Gastrocnemius medialis (tissue), 4 donors: ENCODE measurements at regions not wholly inside any gene's neighbourhood (a gene's known extent, or its start where the extent isn't known, plus 50 kb on each side); places are given as distances from the start of the nearest gene placed in this dataset.

Experiments
- ATAC-seq, 2 donors: fragments of 150-250 bp; one replicate each; pipeline ENCODE4 v1.9.1; 2016
- DNase-seq, 2 donors: peaks; one replicate each; pipeline ENCODE4 v3.0.0-alpha.2; 2019
- H3K27ac ChIP-seq, 4 donors: fragments of 200-600 bp; sonication (generic); 1 replicate in 1 of 4; 2 replicates in 3 of 4; pipeline ENCODE4 v1.5.1; 2016 to 2018; ENCODE audit warnings: mild to moderate bottlenecking in 2 of 4, moderate library complexity in 1 of 4
- H3K27me3 ChIP-seq, 3 donors: fragments of 200-600 bp; sonication (generic) in 2 of 3; 1 replicate in 1 of 3; 2 replicates in 2 of 3; pipeline versions ENCODE4 v1.5.1 to v1.6.0; 2016 to 2019; ENCODE audit warnings: mild to moderate bottlenecking in 1 of 3, moderate library complexity in 1 of 3
- H3K36me3 ChIP-seq, 2 donors: fragments of 200-600 bp; sonication (generic) in 1 of 2; one replicate each; pipeline ENCODE4 v1.5.1; 2017 to 2018
- H3K4me1 ChIP-seq, 2 donors: fragments of 200-600 bp; sonication (generic) in 1 of 2; one replicate each; pipeline ENCODE4 v1.5.1; 2016 to 2017; ENCODE audit warnings: mild to moderate bottlenecking in 2 of 2
- H3K4me3 ChIP-seq, 4 donors: fragments of 200-600 bp; sonication (generic) in 3 of 4; 1 replicate in 1 of 4; 2 replicates in 3 of 4; pipeline ENCODE4 v1.5.1; 2016 to 2019; ENCODE audit warnings: mild to moderate bottlenecking in 2 of 4
- H3K9me3 ChIP-seq, 3 donors: fragments of 200-600 bp; sonication (generic) in 2 of 3; 1 replicate in 1 of 3; 2 replicates in 2 of 3; pipeline ENCODE4 v1.5.1; 2016 to 2019
- POLR2A ChIP-seq, 2 donors: fragments of 450-650 bp; IDR thresholded peaks; one replicate each; pipeline ENCODE4 v1.6.1; 2017; ENCODE audit warnings: antibody characterized with exemption in 2 of 2, mild to moderate bottlenecking in 2 of 2, moderate library complexity in 2 of 2
- in situ Hi-C, 4 donors: fragments of 200-750 bp; cut with MboI; loops; one replicate each; pipeline versions ENCODE4 v1.15.0 to v1.8.0; 2017; ENCODE audit warnings: low sequenced_read_pairs in 4 of 4
- intact Hi-C: fragments of 100-400 bp; cut with DNase I; formaldehyde crosslinking; loops from one replicate; pipeline ENCODE4 v1.15.1; 2023; ENCODE audit warnings: low total_unique reads
- TF ChIP-seq, protein P1 (sequence below), 5 experiments: fragments of 450-650 bp in 3 of 5; fragments of 200-600 bp in 2 of 5; sonication (generic) in 2 of 5; IDR thresholded peaks in 4 of 5; conservative IDR thresholded peaks in 1 of 5; 1 replicate in 4 of 5; 2 replicates in 1 of 5; pipeline ENCODE4 v1.5.1; 2016 to 2019; ENCODE audit warnings: antibody characterized with exemption in 5 of 5, mild to moderate bottlenecking in 3 of 5, moderate library complexity in 3 of 5

GRCh38 chr3:111303760-111304159 lies 232.1 kb downstream of the NECTIN3 start:
- in situ Hi-C loops (no loop called here), intact Hi-C loops (no loop called here)
- H3K9me3 ChIP-seq: no peaks in the 10 kb centered on the region
- no peaks in the 10 kb centered on the region for H3K27me3 ChIP-seq
- H3K27ac ChIP-seq: no peak overlapping the region
- TF ChIP-seq, protein P1, sequence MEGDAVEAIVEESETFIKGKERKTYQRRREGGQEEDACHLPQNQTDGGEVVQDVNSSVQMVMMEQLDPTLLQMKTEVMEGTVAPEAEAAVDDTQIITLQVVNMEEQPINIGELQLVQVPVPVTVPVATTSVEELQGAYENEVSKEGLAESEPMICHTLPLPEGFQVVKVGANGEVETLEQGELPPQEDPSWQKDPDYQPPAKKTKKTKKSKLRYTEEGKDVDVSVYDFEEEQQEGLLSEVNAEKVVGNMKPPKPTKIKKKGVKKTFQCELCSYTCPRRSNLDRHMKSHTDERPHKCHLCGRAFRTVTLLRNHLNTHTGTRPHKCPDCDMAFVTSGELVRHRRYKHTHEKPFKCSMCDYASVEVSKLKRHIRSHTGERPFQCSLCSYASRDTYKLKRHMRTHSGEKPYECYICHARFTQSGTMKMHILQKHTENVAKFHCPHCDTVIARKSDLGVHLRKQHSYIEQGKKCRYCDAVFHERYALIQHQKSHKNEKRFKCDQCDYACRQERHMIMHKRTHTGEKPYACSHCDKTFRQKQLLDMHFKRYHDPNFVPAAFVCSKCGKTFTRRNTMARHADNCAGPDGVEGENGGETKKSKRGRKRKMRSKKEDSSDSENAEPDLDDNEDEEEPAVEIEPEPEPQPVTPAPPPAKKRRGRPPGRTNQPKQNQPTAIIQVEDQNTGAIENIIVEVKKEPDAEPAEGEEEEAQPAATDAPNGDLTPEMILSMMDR (IDR thresholded peaks at IDR 0.05 in 4 of 5, conservative IDR thresholded peaks at IDR 0.05 in 1 of 5): no peak
- no peak for TF ChIP-seq POLR2A (IDR thresholded peaks at IDR 0.05)
- no peak for DNase-seq
- no peak overlapping the region for H3K4me3 ChIP-seq
- no peaks in the 10 kb centered on the region for H3K4me1 ChIP-seq
- no peaks in the 10 kb centered on the region for H3K36me3 ChIP-seq
- no peak for ATAC-seq

DNA sequence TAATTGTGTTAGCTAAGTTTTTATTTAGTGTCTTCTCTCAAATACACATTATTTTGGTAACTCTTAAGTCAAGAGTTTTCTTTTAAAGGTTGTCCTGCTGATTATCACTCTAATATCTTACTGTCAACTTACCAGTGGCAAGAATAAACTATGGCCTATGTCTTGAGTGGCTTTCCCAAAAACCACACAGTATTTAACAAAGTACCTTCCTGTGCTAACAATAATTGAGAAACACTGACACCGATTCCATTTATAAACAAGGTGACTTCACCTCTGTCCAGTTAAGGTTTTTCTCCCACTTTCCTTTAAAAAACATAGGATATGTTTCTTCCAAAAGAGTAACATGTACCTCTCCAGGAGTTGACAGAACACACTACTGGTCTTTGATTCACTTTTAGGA lies 234.3 kb upstream of the CD96 start:
- no peak overlapping the region for H3K27ac ChIP-seq
- no peak for TF ChIP-seq POLR2A (IDR thresholded peaks at IDR 0.05)
- TF ChIP-seq, protein P1 (IDR thresholded peaks at IDR 0.05 in 4 of 5, conservative IDR thresholded peaks at IDR 0.05 in 1 of 5): no peak
- intact Hi-C loops: no loop called here
- in situ Hi-C loops: no loop called here
- no peaks in the 10 kb centered on the region for H3K9me3 ChIP-seq
- H3K4me1 ChIP-seq: no peaks in the 10 kb centered on the region
- DNase-seq: no peak
- no peaks in the 10 kb centered on the region for H3K36me3 ChIP-seq
- H3K27me3 ChIP-seq: no peaks in the 10 kb centered on the region
- no peak overlapping the region for H3K4me3 ChIP-seq
- ATAC-seq: no peak

DNA sequence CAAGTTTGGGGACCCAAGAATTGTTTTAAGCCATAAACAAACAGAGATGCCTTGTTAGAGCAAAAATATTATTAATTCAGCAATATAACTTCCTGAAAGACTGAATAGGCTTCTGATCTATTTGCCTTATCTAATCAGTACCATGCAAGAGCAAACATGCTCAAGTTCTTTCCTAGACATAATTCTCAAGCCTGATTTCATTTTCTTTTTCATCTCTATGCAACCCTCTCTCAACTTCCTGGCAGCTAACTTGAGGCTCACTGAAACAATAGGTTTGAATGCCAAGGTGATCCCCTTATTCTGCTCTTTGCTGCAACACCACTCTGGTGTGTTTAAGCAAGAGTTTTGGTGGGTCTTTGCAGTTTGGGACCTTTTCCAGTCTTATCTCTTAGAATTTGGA lies 230.9 kb upstream of the CD96 start:
- intact Hi-C loops: no loop called here
- no peak for ATAC-seq
- no peak for DNase-seq

GRCh38 chr3:111311709-111312235 lies 230.2 kb upstream of the CD96 start:
- Histone ChIP-seq H3K4me1 (no peaks in the 10 kb centered on the region), H3K4me3 (no peak overlapping the region), H3K27ac (no peak overlapping the region), H3K9me3 (no peaks in the 10 kb centered on the region), H3K27me3 (no peaks in the 10 kb centered on the region), H3K36me3 (no peaks in the 10 kb centered on the region)
- ATAC-seq (no peak), DNase-seq (no peak)
- in situ Hi-C loops: no loop called here
- no peak for TF ChIP-seq POLR2A (IDR thresholded peaks at IDR 0.05)
- TF ChIP-seq, protein P1 (IDR thresholded peaks at IDR 0.05 in 4 of 5, conservative IDR thresholded peaks at IDR 0.05 in 1 of 5): no peak
- intact Hi-C loops: no loop called here

More for the DNA sequence above, 230.9 kb upstream of the CD96 start:
- Histone ChIP-seq H3K4me1 (no peaks in the 10 kb centered on the region), H3K4me3 (no peak overlapping the region), H3K27me3 (no peaks in the 10 kb centered on the region), H3K27ac (no peak overlapping the region), H3K36me3 (no peaks in the 10 kb centered on the region), H3K9me3 (no peaks in the 10 kb centered on the region)
- in situ Hi-C loops: no loop called here
- TF ChIP-seq, protein P1 (IDR thresholded peaks at IDR 0.05 in 4 of 5, conservative IDR thresholded peaks at IDR 0.05 in 1 of 5): no peak
- TF ChIP-seq POLR2A (IDR thresholded peaks at IDR 0.05): no peak
